ENCODE measurements at regions not wholly inside any gene's neighbourhood (a gene's known extent, or its start where the extent isn't known, plus 50 kb on each side); places are given as distances from the start of the nearest gene placed in this dataset.
"Not testable (repeated sequence)": the region's sequence is repeated elsewhere in the genome, so short reads cannot be mapped to it uniquely, and the experiment has no call there.

DNA sequence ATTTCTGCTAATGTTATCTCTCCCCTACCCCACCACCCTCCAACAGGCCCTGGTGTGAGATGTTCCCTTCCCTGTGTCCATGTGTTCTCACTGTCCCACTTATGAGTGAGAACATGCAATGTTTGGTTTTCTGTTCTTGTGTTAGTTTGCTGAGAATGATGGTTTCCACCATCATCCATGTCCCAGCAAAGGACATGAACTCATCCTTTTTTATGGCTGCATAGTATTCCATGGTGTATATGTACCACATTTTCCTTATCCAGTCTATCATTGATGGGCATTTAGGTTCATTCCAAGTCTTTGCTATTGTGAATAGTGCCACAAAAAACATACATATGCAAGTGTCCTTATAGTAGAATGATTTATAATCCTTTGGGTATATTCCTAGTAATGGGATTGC lies 104.5 kb downstream of the ZNF33B start:
- H3K9ac ChIP-seq (ENCODE audit: control insufficient read depth, extremely low read depth, insufficient read depth, low read length); FAIRE-seq; DNase-seq (ENCODE audit: low read depth, low spot score); H3K4me3 ChIP-seq (ENCODE audit: control insufficient read depth in 2 of 3, extremely low read depth in 1 of 3, insufficient read depth in 2 of 3, low read depth in 1 of 3, low read length in 3 of 3); H4K20me1 ChIP-seq (ENCODE audit: control insufficient read depth, extremely low read depth, insufficient read depth, low read length); H3K9me1 ChIP-seq (ENCODE audit: control insufficient read depth, extremely low read depth, insufficient read depth, low read length); H3K9me3 ChIP-seq (ENCODE audit: control insufficient read depth, low read depth, low read length); H3K36me3 ChIP-seq (ENCODE audit: control insufficient read depth in 2 of 2, extremely low read depth in 1 of 2, insufficient read depth in 2 of 2, low read length in 2 of 2); H3K4me1 ChIP-seq (ENCODE audit: control insufficient read depth, extremely low read depth, insufficient read depth, low read length); H3K27ac ChIP-seq (ENCODE audit: control insufficient read depth, insufficient read depth, low read length); H3K79me2 ChIP-seq (ENCODE audit: control insufficient read depth, insufficient read depth, low read length); dilution Hi-C loops (cut with MboI; ENCODE audit: extremely low pct_ligation_motif_present, low sequenced_read_pairs); H3K27me3 ChIP-seq (ENCODE audit: control insufficient read depth, extremely low read depth, insufficient read depth, low read length); H3K4me2 ChIP-seq (ENCODE audit: control insufficient read depth, extremely low read depth, insufficient read depth, low read depth, low read length); H2AFZ ChIP-seq (ENCODE audit: control insufficient read depth, low read length): not testable (repeated sequence)

DNA sequence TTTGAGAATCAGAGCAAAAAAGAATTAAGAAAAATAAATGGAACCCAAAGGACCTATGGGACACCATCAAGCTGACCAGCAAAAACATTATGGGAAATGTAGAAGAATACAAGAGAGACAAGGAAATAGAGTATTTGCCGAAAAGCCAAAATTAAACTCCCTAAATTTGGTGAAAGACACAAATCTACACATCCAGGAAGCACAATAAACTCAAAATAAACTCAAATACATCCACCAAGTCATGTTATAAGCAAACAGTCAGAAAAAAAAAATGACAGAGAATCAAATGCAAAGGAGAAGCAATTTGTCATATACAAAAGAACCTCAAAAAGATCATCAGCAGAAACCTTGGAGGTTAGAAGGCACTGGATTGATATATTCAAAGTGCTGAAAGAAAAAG lies 105.4 kb downstream of the ZNF33B start:
- no peaks in the 10 kb centered on the region for H3K79me2 ChIP-seq (ENCODE audit: control insufficient read depth, insufficient read depth, low read length)
- no peak overlapping the region for H3K4me2 ChIP-seq (ENCODE audit: control insufficient read depth, extremely low read depth, insufficient read depth, low read depth, low read length)
- no peaks in the 10 kb centered on the region for H3K36me3 ChIP-seq (ENCODE audit: control insufficient read depth in 2 of 2, extremely low read depth in 1 of 2, insufficient read depth in 2 of 2, low read length in 2 of 2)
- no peaks in the 10 kb centered on the region for H3K9me3 ChIP-seq (ENCODE audit: control insufficient read depth, low read depth, low read length)
- no peak overlapping the region for H3K4me3 ChIP-seq (ENCODE audit: control insufficient read depth in 2 of 3, extremely low read depth in 1 of 3, insufficient read depth in 2 of 3, low read depth in 1 of 3, low read length in 3 of 3)
- H3K9ac ChIP-seq (ENCODE audit: control insufficient read depth, extremely low read depth, insufficient read depth, low read length) = no peak overlapping the region
- H3K27ac ChIP-seq (ENCODE audit: control insufficient read depth, insufficient read depth, low read length) = no peak overlapping the region
- TF ChIP-seq EZH2 (IDR thresholded peaks at IDR 0.05; ENCODE audit: low read length) = no peak
- TF ChIP-seq, protein P1, sequence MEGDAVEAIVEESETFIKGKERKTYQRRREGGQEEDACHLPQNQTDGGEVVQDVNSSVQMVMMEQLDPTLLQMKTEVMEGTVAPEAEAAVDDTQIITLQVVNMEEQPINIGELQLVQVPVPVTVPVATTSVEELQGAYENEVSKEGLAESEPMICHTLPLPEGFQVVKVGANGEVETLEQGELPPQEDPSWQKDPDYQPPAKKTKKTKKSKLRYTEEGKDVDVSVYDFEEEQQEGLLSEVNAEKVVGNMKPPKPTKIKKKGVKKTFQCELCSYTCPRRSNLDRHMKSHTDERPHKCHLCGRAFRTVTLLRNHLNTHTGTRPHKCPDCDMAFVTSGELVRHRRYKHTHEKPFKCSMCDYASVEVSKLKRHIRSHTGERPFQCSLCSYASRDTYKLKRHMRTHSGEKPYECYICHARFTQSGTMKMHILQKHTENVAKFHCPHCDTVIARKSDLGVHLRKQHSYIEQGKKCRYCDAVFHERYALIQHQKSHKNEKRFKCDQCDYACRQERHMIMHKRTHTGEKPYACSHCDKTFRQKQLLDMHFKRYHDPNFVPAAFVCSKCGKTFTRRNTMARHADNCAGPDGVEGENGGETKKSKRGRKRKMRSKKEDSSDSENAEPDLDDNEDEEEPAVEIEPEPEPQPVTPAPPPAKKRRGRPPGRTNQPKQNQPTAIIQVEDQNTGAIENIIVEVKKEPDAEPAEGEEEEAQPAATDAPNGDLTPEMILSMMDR (optimal IDR thresholded peaks at IDR 0.05 in 1 of 3, IDR thresholded peaks at IDR 0.05 in 1 of 3, conservative IDR thresholded peaks at IDR 0.05 in 1 of 3; ENCODE audit: extremely low read depth in 1 of 3, insufficient read depth in 2 of 3, low read length in 3 of 3) = no peak
- FAIRE-seq = no peak
- dilution Hi-C loops (cut with MboI; ENCODE audit: extremely low pct_ligation_motif_present, low sequenced_read_pairs) = no loop called here
- no peaks in the 10 kb centered on the region for H3K9me1 ChIP-seq (ENCODE audit: control insufficient read depth, extremely low read depth, insufficient read depth, low read length)
- no peak for DNase-seq (ENCODE audit: low read depth, low spot score)
- H3K27me3 ChIP-seq (ENCODE audit: control insufficient read depth, extremely low read depth, insufficient read depth, low read length) = no peaks in the 10 kb centered on the region
- H2AFZ ChIP-seq (ENCODE audit: control insufficient read depth, low read length) = no peak overlapping the region
- no peaks in the 10 kb centered on the region for H4K20me1 ChIP-seq (ENCODE audit: control insufficient read depth, extremely low read depth, insufficient read depth, low read length)
- H3K4me1 ChIP-seq (ENCODE audit: control insufficient read depth, extremely low read depth, insufficient read depth, low read length) = no peaks in the 10 kb centered on the region

DNA sequence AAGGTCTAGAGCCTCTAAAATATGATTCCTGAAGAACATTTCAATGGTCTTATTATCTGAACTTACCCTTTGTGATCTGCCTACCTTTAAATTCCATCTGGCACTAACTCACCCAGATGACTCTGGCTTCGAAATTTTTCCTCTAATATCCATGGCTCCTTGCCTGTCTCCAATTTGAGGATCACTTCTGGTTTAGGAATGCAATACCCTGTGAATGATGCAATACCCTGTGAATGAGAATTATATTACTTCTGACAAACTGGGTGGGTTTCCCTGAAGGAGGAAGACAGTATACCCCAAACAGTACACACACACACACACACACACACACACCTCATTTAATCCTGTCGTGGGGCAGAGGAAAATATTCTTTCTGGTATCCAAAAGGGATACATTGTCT lies 115.3 kb downstream of the ZNF33B start:
- dilution Hi-C loops (cut with MboI; ENCODE audit: extremely low pct_ligation_motif_present, low sequenced_read_pairs) = no loop called here
- H3K79me2 ChIP-seq (ENCODE audit: control insufficient read depth, insufficient read depth, low read length) = no peaks in the 10 kb centered on the region
- no peaks in the 10 kb centered on the region for H3K4me1 ChIP-seq (ENCODE audit: control insufficient read depth, extremely low read depth, insufficient read depth, low read length)
- no peaks in the 10 kb centered on the region for H3K9me1 ChIP-seq (ENCODE audit: control insufficient read depth, extremely low read depth, insufficient read depth, low read length)
- TF ChIP-seq EZH2 (IDR thresholded peaks at IDR 0.05; ENCODE audit: low read length) = no peak
- no peak overlapping the region for H3K4me2 ChIP-seq (ENCODE audit: control insufficient read depth, extremely low read depth, insufficient read depth, low read depth, low read length)
- no peaks in the 10 kb centered on the region for H3K27me3 ChIP-seq (ENCODE audit: control insufficient read depth, extremely low read depth, insufficient read depth, low read length)
- no peaks in the 10 kb centered on the region for H4K20me1 ChIP-seq (ENCODE audit: control insufficient read depth, extremely low read depth, insufficient read depth, low read length)
- no peak for FAIRE-seq
- peaks cover 0 to 5% of the 10 kb centered on the region in 2 experiments for H3K36me3 ChIP-seq (ENCODE audit: control insufficient read depth in 2 of 2, extremely low read depth in 1 of 2, insufficient read depth in 2 of 2, low read length in 2 of 2)
- no peak overlapping the region for H2AFZ ChIP-seq (ENCODE audit: control insufficient read depth, low read length)
- DNase-seq (ENCODE audit: low read depth, low spot score) = no peak
- H3K4me3 ChIP-seq (ENCODE audit: control insufficient read depth in 2 of 3, extremely low read depth in 1 of 3, insufficient read depth in 2 of 3, low read depth in 1 of 3, low read length in 3 of 3) = no peak overlapping the region
- H3K27ac ChIP-seq (ENCODE audit: control insufficient read depth, insufficient read depth, low read length) = no peak overlapping the region
- H3K9ac ChIP-seq (ENCODE audit: control insufficient read depth, extremely low read depth, insufficient read depth, low read length) = no peak overlapping the region
- peaks cover 12% of the 10 kb centered on the region for H3K9me3 ChIP-seq (ENCODE audit: control insufficient read depth, low read depth, low read length)
